ENCODE measurements at regions not wholly inside any gene's neighbourhood (a gene's known extent, or its start where the extent isn't known, plus 50 kb on each side); places are given as distances from the start of the nearest gene placed in this dataset.

- intact Hi-C loops (cut with DNase I; ENCODE audit: low total_unique reads), result no loop called here
- 0 to 59% methylated on average over 1 to 8 of the region's 8 CpGs for WGBS, 2 donors (ENCODE audit: low coverage in 1 of 2)
- Histone ChIP-seq H3K4me3 (no peak overlapping the region), H3K27me3 (no peaks in the 10 kb centered on the region), H3K36me3 (no peaks in the 10 kb centered on the region), H3K4me1 (peaks cover 0 to 4% (median 0%) of the 10 kb centered on the region in 4 donors), H3K9me3 (no peaks in the 10 kb centered on the region), H3K27ac (no peak overlapping the region)
- no peak for TF ChIP-seq EP300 (IDR thresholded peaks at IDR 0.05; ENCODE audit: low read depth)
- no peak for TF ChIP-seq POLR2A (IDR thresholded peaks at IDR 0.05)
- no peak for TF ChIP-seq POLR2AphosphoS5 (IDR thresholded peaks at IDR 0.05)
- TF ChIP-seq CTCF (IDR thresholded peaks at IDR 0.05), result no peak
- DNase-seq, result no peak
- in situ Hi-C loops (cut with MboI; ENCODE audit: low pct_ligation_motif_present in 1 of 4, low pct_unique_long_range_greater_than_20kb in 1 of 4, low sequenced_read_pairs in 3 of 4), result no loop called here
Measured at GRCh38 chr13:29957320-29957719, 106.9 kb upstream of the UBL3 start.

- no peaks in the 10 kb centered on the region for H3K9me3 ChIP-seq
- intact Hi-C loops (cut with DNase I; ENCODE audit: low total_unique reads), result no loop called here
- WGBS, 2 donors (ENCODE audit: low coverage in 1 of 2), result 20 to 61% methylated on average over 2 to 4 of the region's 4 CpGs
- H3K27me3 ChIP-seq, result no peaks in the 10 kb centered on the region
- no peak overlapping the region for H3K27ac ChIP-seq
- in situ Hi-C loops (cut with MboI; ENCODE audit: low pct_ligation_motif_present in 1 of 4, low pct_unique_long_range_greater_than_20kb in 1 of 4, low sequenced_read_pairs in 3 of 4), result no loop called here
- H3K36me3 ChIP-seq, result no peaks in the 10 kb centered on the region
- no peak for DNase-seq
- TF ChIP-seq POLR2AphosphoS5 (IDR thresholded peaks at IDR 0.05) (no peak), EP300 (IDR thresholded peaks at IDR 0.05; ENCODE audit: low read depth) (no peak), CTCF (IDR thresholded peaks at IDR 0.05) (no peak), POLR2A (IDR thresholded peaks at IDR 0.05) (no peak)
- H3K4me3 ChIP-seq, result no peak overlapping the region
- peaks cover 0 to 4% (median 0%) of the 10 kb centered on the region in 4 donors for H3K4me1 ChIP-seq
Measured at GRCh38 chr13:29956853-29957252, 106.4 kb upstream of the UBL3 start.

- TF ChIP-seq POLR2AphosphoS5 (IDR thresholded peaks at IDR 0.05) (no peak), CTCF (IDR thresholded peaks at IDR 0.05) (no peak), POLR2A (IDR thresholded peaks at IDR 0.05) (no peak), EP300 (IDR thresholded peaks at IDR 0.05; ENCODE audit: low read depth) (no peak)
- H3K4me3 ChIP-seq, result no peak overlapping the region
- H3K4me1 ChIP-seq, result peaks cover 0 to 4% (median 0%) of the 10 kb centered on the region in 4 donors
- no peak for DNase-seq
- intact Hi-C loops (cut with DNase I; ENCODE audit: low total_unique reads), result no loop called here
- in situ Hi-C loops (cut with MboI; ENCODE audit: low pct_ligation_motif_present in 1 of 4, low pct_unique_long_range_greater_than_20kb in 1 of 4, low sequenced_read_pairs in 3 of 4), result no loop called here
- H3K27me3 ChIP-seq, result no peaks in the 10 kb centered on the region
- no peaks in the 10 kb centered on the region for H3K9me3 ChIP-seq
- no peaks in the 10 kb centered on the region for H3K36me3 ChIP-seq
- WGBS, 2 donors (ENCODE audit: low coverage in 1 of 2), result 91% methylated on average over 2 of the region's 2 CpGs; no CpG with 5 or more reads in 1 of the 2 donors
- no peak overlapping the region for H3K27ac ChIP-seq
Measured at GRCh38 chr13:29955137-29955650, 104.8 kb upstream of the UBL3 start.

GRCh38 chr13:29954082-29955028 lies 103.9 kb upstream of the UBL3 start:
- no peaks in the 10 kb centered on the region for H3K9me3 ChIP-seq
- no peaks in the 10 kb centered on the region for H3K36me3 ChIP-seq
- in situ Hi-C loops (cut with MboI; ENCODE audit: low pct_ligation_motif_present in 1 of 4, low pct_unique_long_range_greater_than_20kb in 1 of 4, low sequenced_read_pairs in 3 of 4), result no loop called here
- no peak overlapping the region for H3K27ac ChIP-seq
- no peak overlapping the region for H3K4me3 ChIP-seq
- no peaks in the 10 kb centered on the region for H3K27me3 ChIP-seq
- intact Hi-C loops (cut with DNase I; ENCODE audit: low total_unique reads), result no loop called here
- peaks cover 0 to 4% (median 0%) of the 10 kb centered on the region in 4 donors for H3K4me1 ChIP-seq
- no peak for DNase-seq
- TF ChIP-seq POLR2AphosphoS5 (IDR thresholded peaks at IDR 0.05) (no peak), POLR2A (IDR thresholded peaks at IDR 0.05) (no peak), EP300 (IDR thresholded peaks at IDR 0.05; ENCODE audit: low read depth) (no peak)
- WGBS, 2 donors (ENCODE audit: low coverage in 1 of 2), result 63 to 66% methylated on average over 21 to 23 of the region's 23 CpGs

All from transverse colon (tissue), 4 donors.